Endothelial cell of umbilical vein (primary cell): ENCODE measurements at regions not wholly inside any gene's neighbourhood (a gene's known extent, or its start where the extent isn't known, plus 50 kb on each side); places are given as distances from the start of the nearest gene placed in this dataset.

Experiments
- BruUV-seq: library from RNA; stranded (reverse); fragments of 400-500 nt; replicated peaks from 2 replicates; lab custom pipeline; 2021; lab: Mats Ljungman, UMichigan
- CTCF ChIA-PET: fragments of 300-600, 350-600 bp; sonication (Branson Sonifier 250); formaldehyde crosslinking; loops from one replicate; lab custom pipeline; 2021; ENCODE audit warnings: antibody characterized with exemption, inconsistent platforms; lab: Charles Lee
- POLR2A ChIA-PET: fragments of 300-600, 350-600 bp; sonication (Branson Sonifier 250); formaldehyde crosslinking; loops from one replicate; lab custom pipeline; 2021; ENCODE audit warnings: antibody characterized with exemption, inconsistent platforms; lab: Charles Lee
- DNase-seq: peaks from one replicate; pipeline ENCODE4 v3.0.0-alpha.2; 2011; ENCODE audit warnings: low read depth, low spot score
- FAIRE-seq: peaks from 2 replicates; lab custom pipeline; 2011; peaks lifted over from hg19 to GRCh38; lab: Jason Lieb, UNC
- H2AFZ ChIP-seq: 2 replicates; pipeline ENCODE4 v1.6.0; 2012; ENCODE audit warnings: low read depth, low read length, control low read depth, inconsistent platforms
- H3K27ac ChIP-seq: 2 replicates; pipeline ENCODE4 v1.5.1; 2011; ENCODE audit warnings: low read depth, mild to moderate bottlenecking, control low read depth, low read length, moderate library complexity; ENCODE audit not compliant: insufficient read depth
- H3K27me3 ChIP-seq, 2 experiments: 2 replicates each; pipeline versions ENCODE4 v1.6.0 to v1.6.1; 2011; ENCODE audit warnings: low read length in 2 of 2, mixed read lengths in 1 of 2; ENCODE audit not compliant: control insufficient read depth in 2 of 2, insufficient read depth in 2 of 2
- H3K36me3 ChIP-seq, 2 experiments: 2 replicates in 1 of 2; 3 replicates in 1 of 2; pipeline ENCODE4 v1.5.1; 2011; ENCODE audit warnings: low read length in 2 of 2, mild to moderate bottlenecking in 1 of 2, moderate library complexity in 1 of 2; ENCODE audit not compliant: control insufficient read depth in 2 of 2, insufficient read depth in 2 of 2; ENCODE audit errors: extremely low read depth in 1 of 2
- H3K4me1 ChIP-seq: 3 replicates; pipeline ENCODE4 v1.5.1; 2011; ENCODE audit warnings: mild to moderate bottlenecking, low read length; ENCODE audit not compliant: control insufficient read depth, insufficient read depth; ENCODE audit errors: extremely low read depth
- H3K4me2 ChIP-seq: 2 replicates; pipeline ENCODE4 v1.6.1; 2011; ENCODE audit warnings: low read length, control low read depth, mixed read lengths; ENCODE audit not compliant: insufficient read depth
- H3K4me3 ChIP-seq, 3 experiments: fragments of 200-600 bp in 1 of 3; sonication (generic), shearing (Covaris generic) in 1 of 3; replicated peaks in 1 of 3; 2 replicates each; pipeline ENCODE4 v1.5.1; 2011 to 2016; ENCODE audit warnings: control low read depth in 3 of 3, low read length in 3 of 3, mild to moderate bottlenecking in 2 of 3, inconsistent platforms in 1 of 3, low read depth in 1 of 3, moderate library complexity in 1 of 3; ENCODE audit not compliant: insufficient read depth in 1 of 3
- H3K79me2 ChIP-seq: 2 replicates; pipeline ENCODE4 v1.6.0; 2012; ENCODE audit warnings: low read length, inconsistent platforms; ENCODE audit not compliant: control insufficient read depth, insufficient read depth
- H3K9ac ChIP-seq: replicated peaks from 2 replicates; pipeline ENCODE3; 2011; ENCODE audit warnings: low read length, control low read depth; ENCODE audit not compliant: insufficient read depth; ENCODE audit errors: extremely low read depth
- H3K9me1 ChIP-seq: replicated peaks from 3 replicates; pipeline ENCODE4 v1.6.0; 2011; ENCODE audit warnings: mild to moderate bottlenecking, low read length; ENCODE audit not compliant: control insufficient read depth, insufficient read depth; ENCODE audit errors: extremely low read depth
- H3K9me3 ChIP-seq: replicated peaks from 2 replicates; pipeline ENCODE4 v1.5.1; 2012; ENCODE audit warnings: low read length, inconsistent platforms; ENCODE audit not compliant: control insufficient read depth, insufficient read depth
- H4K20me1 ChIP-seq: replicated peaks from 2 replicates; pipeline ENCODE3; 2011; ENCODE audit warnings: mild to moderate bottlenecking, low read length; ENCODE audit not compliant: control insufficient read depth, insufficient read depth; ENCODE audit errors: extremely low read depth
- CTCF ChIP-seq, 2 donors: IDR thresholded peaks; 1 replicate in 1 of 2; 2 replicates in 1 of 2; pipeline ENCODE4 v1.5.1; 2011; ENCODE audit warnings: low read length in 2 of 2, mild to moderate bottlenecking in 2 of 2, moderate library complexity in 2 of 2, control low read depth in 1 of 2, inconsistent platforms in 1 of 2, low read depth in 1 of 2; ENCODE audit not compliant: insufficient read depth in 1 of 2; ENCODE audit errors: extremely low read depth in 1 of 2
- EZH2 ChIP-seq: IDR thresholded peaks from 2 replicates; pipeline ENCODE4 v1.6.1; 2012; ENCODE audit warnings: borderline replicate concordance, low read depth, mild to moderate bottlenecking, moderate library complexity, low read length, inconsistent platforms; ENCODE audit not compliant: severe bottlenecking
- FOS ChIP-seq: IDR thresholded peaks from 2 replicates; pipeline ENCODE4 v1.6.1; 2011; ENCODE audit warnings: mild to moderate bottlenecking, low read length, moderate library complexity, borderline replicate concordance; ENCODE audit not compliant: insufficient read depth
- GATA2 ChIP-seq: IDR thresholded peaks from 2 replicates; pipeline ENCODE4 v1.7.0; 2011; ENCODE audit warnings: low read depth, mild to moderate bottlenecking, moderate library complexity, mixed read lengths, low read length; ENCODE audit not compliant: insufficient read length, insufficient read depth
- JUN ChIP-seq: IDR thresholded peaks from 2 replicates; pipeline ENCODE4 v1.6.1; 2011; ENCODE audit warnings: borderline replicate concordance, low read depth; ENCODE audit not compliant: insufficient read length, insufficient read depth
- MAX ChIP-seq: IDR thresholded peaks from 2 replicates; pipeline ENCODE4 v1.6.1; 2011; ENCODE audit not compliant: insufficient read depth, insufficient read length
- MYC ChIP-seq: IDR thresholded peaks from one replicate; pipeline ENCODE4 v1.6.1; 2011; ENCODE audit warnings: mild to moderate bottlenecking, low read depth, low read length
- POLR2A ChIP-seq: IDR thresholded peaks from 2 replicates; pipeline ENCODE4 v1.6.1; 2012; ENCODE audit warnings: low read depth, mild to moderate bottlenecking, control low read depth, low read length
- POLR2AphosphoS5 ChIP-seq: IDR thresholded peaks from 2 replicates; pipeline ENCODE4 v1.6.1; 2012; ENCODE audit warnings: low read depth, mild to moderate bottlenecking, control low read depth, low read length, moderate library complexity; ENCODE audit not compliant: insufficient read depth
- dilution Hi-C: fragments of 300-500 bp; cut with MboI; formaldehyde crosslinking; loops from one replicate; pipeline ENCODE4 v1.15.0; 2019; ENCODE audit warnings: low sequenced_read_pairs; ENCODE audit not compliant: extremely low pct_ligation_motif_present
- intact Hi-C: fragments of 100-400 bp; cut with micrococcal nuclease; formaldehyde crosslinking; loops from one replicate; pipeline ENCODE4 v1.10.0; 2022

GRCh38 chr15:96079041-96079440 is 251.5 kb upstream of the NR2F2 start:
- intact Hi-C loops: no loop called here

More at GRCh38 chr15:96079041-96079440, 251.5 kb upstream of the NR2F2 start:
- ChIA-PET POLR2A (no interaction called here), CTCF (no interaction called here)
- TF ChIP-seq CTCF (IDR thresholded peaks at IDR 0.05; ENCODE audit: extremely low read depth in 1 of 2, insufficient read depth in 1 of 2, low read depth in 1 of 2, low read length in 2 of 2) (no peak), JUN (no peak), GATA2 (no peak), FOS (no peak), POLR2A (no peak), MAX (no peak), MYC (no peak), POLR2AphosphoS5 (no peak), EZH2 (no peak)
- no peaks in the 10 kb centered on the region for H4K20me1 ChIP-seq
- no peaks in the 10 kb centered on the region for H3K9me1 ChIP-seq
- no peak for DNase-seq
- no peaks in the 10 kb centered on the region for H3K4me1 ChIP-seq
- no peaks in the 10 kb centered on the region for H3K27me3 ChIP-seq
- no peaks in the 10 kb centered on the region for H3K79me2 ChIP-seq
- BruUV-seq: no TSS peak
- no peak overlapping the region for H3K9ac ChIP-seq
- dilution Hi-C loops: no loop called here
- no peak overlapping the region for H3K27ac ChIP-seq
- FAIRE-seq: no peak
- no peak overlapping the region for H3K4me3 ChIP-seq
- no peak overlapping the region for H3K4me2 ChIP-seq
- no peak overlapping the region for H2AFZ ChIP-seq
- no peaks in the 10 kb centered on the region for H3K36me3 ChIP-seq
- H3K9me3 ChIP-seq: no peaks in the 10 kb centered on the region
